GM12878 (cell line): ENCODE measurements at regions not wholly inside any gene's neighbourhood (a gene's known extent, or its start where the extent isn't known, plus 50 kb on each side); places are given as distances from the start of the nearest gene placed in this dataset.

Source experiments
- ATF7 ChIP-seq: fragments of 450-650 bp; IDR thresholded peaks from 2 replicates; pipeline ENCODE4 v1.6.1; 2016; ENCODE audit warnings: low read depth, mild to moderate bottlenecking
- BCL11A ChIP-seq: IDR thresholded peaks from 2 replicates; pipeline ENCODE4 v1.6.1; 2011; ENCODE audit warnings: low read depth, low read length
- BMI1 ChIP-seq: fragments of 450-650 bp; IDR thresholded peaks from 2 replicates; pipeline ENCODE4 v1.6.1; 2016; ENCODE audit warnings: mild to moderate bottlenecking, moderate library complexity, borderline replicate concordance
- FOXM1 ChIP-seq: IDR thresholded peaks from 2 replicates; pipeline ENCODE4 v1.6.1; 2012; ENCODE audit warnings: low read depth, mild to moderate bottlenecking, inconsistent platforms, low read length, moderate library complexity
- HCFC1 ChIP-seq: fragments of 150-350 bp; IDR thresholded peaks from 2 replicates; pipeline ENCODE4 v1.6.1; 2014; ENCODE audit warnings: low read length
- IKZF2 ChIP-seq, 2 experiments: fragments of 450-650 bp; IDR thresholded peaks; 2 replicates each; pipeline ENCODE4 v1.6.1; 2017; ENCODE audit warnings: mild to moderate bottlenecking in 2 of 2, moderate library complexity in 2 of 2
- MTA2 ChIP-seq: fragments of 450-650 bp; IDR thresholded peaks from 2 replicates; pipeline ENCODE4 v1.6.1; 2016; ENCODE audit warnings: low read depth, mild to moderate bottlenecking, moderate library complexity
- MYC ChIP-seq: IDR thresholded peaks from 2 replicates; pipeline ENCODE4 v1.6.1; 2011; ENCODE audit warnings: mild to moderate bottlenecking, low read length, moderate library complexity, inconsistent platforms; ENCODE audit not compliant: insufficient read depth, insufficient replicate concordance, insufficient read length, severe bottlenecking
- NFIC ChIP-seq: IDR thresholded peaks from 2 replicates; pipeline ENCODE4 v1.6.1; 2012; ENCODE audit warnings: low read depth, mild to moderate bottlenecking, inconsistent platforms, low read length, moderate library complexity
- RB1 ChIP-seq: fragments of 450-650 bp; formaldehyde crosslinking; IDR thresholded peaks from 2 replicates; pipeline ENCODE4 v1.6.1; 2017; ENCODE audit warnings: mild to moderate bottlenecking, borderline replicate concordance
- SMARCA5 ChIP-seq: fragments of 450-650 bp; IDR thresholded peaks from 2 replicates; pipeline ENCODE4 v1.6.1; 2017; ENCODE audit warnings: mild to moderate bottlenecking
- SRF ChIP-seq, 2 experiments: IDR thresholded peaks; 2 replicates each; pipeline ENCODE4 v1.6.1; 2011; ENCODE audit warnings: low read depth in 2 of 2, low read length in 2 of 2, mild to moderate bottlenecking in 1 of 2, moderate library complexity in 1 of 2
- TBL1XR1 ChIP-seq: IDR thresholded peaks from 2 replicates; pipeline ENCODE4 v1.6.1; 2012; ENCODE audit warnings: low read depth, low read length, improper control_type of control experiment
- TCF12 ChIP-seq: IDR thresholded peaks from 2 replicates; pipeline ENCODE4 v1.6.1; 2011; ENCODE audit warnings: low read depth, mild to moderate bottlenecking, low read length
- ZNF24 ChIP-seq: fragments of 450-650 bp; IDR thresholded peaks from 2 replicates; pipeline ENCODE4 v1.6.1; 2017; ENCODE audit warnings: antibody characterized with exemption, mild to moderate bottlenecking
- ZNF274 ChIP-seq: IDR thresholded peaks from one replicate; pipeline ENCODE4 v1.8.0; 2011; ENCODE audit not compliant: insufficient read length, insufficient read depth
- TF ChIP-seq, protein P1 (sequence below): IDR thresholded peaks from 2 replicates; pipeline ENCODE4 v1.6.1; 2011; ENCODE audit warnings: borderline replicate concordance, low read depth, mild to moderate bottlenecking, moderate library complexity, mixed read lengths, low read length; ENCODE audit not compliant: insufficient read depth; ENCODE audit errors: extremely low read length
- TF ChIP-seq, protein P2 (sequence below): fragments of 450-650 bp; IDR thresholded peaks from 2 replicates; pipeline ENCODE4 v1.6.1; 2016; ENCODE audit warnings: mild to moderate bottlenecking
- TF ChIP-seq, protein P3 (sequence below): fragments of 150-350 bp; IDR thresholded peaks from 2 replicates; pipeline ENCODE4 v1.6.1; 2016; ENCODE audit warnings: low read depth, low read length
- TF ChIP-seq, protein P4 (sequence below): fragments of 450-650 bp; conservative IDR thresholded peaks from 2 replicates; pipeline ENCODE4 v1.6.1; 2017; ENCODE audit warnings: mild to moderate bottlenecking, moderate library complexity
- TF ChIP-seq, protein P5 (sequence below): IDR thresholded peaks from 2 replicates; pipeline ENCODE4 v1.6.1; 2011; ENCODE audit warnings: low read depth, mild to moderate bottlenecking, low read length, moderate library complexity, borderline replicate concordance; ENCODE audit errors: extremely low read depth
- TF ChIP-seq, protein P6 (sequence below): IDR thresholded peaks from 2 replicates; pipeline ENCODE4 v1.6.1; 2011; ENCODE audit warnings: borderline replicate concordance, low read depth, mild to moderate bottlenecking, moderate library complexity, low read length; ENCODE audit not compliant: insufficient read depth, poor library complexity, severe bottlenecking

DNA sequence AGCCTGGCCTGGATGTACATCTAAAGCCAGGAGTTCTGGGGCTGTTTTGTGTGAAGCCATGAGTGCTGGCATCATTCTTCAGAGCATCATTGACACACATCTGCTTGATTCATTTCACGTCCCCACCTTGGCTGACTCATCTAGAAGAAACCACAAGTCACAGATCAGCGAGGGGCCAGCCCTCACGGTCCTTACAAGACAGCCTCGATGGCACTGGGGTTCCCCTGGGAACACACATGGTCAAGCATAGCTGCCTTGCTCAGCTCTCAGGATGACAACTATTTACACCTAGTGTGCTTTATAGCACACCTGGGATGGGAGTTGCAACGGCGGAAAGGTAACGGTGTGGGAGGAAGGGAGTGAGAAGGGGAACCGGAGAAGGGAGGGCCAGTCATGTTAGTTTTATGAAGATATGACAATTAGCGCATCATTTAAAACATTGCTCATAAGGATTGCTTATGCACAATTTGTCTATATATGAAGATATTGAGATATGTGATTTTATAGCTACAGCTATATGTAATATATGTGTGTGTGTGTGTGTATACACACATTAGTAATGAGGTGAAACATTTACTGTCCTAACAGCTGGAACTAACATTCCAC is 227.1 kb downstream of the RPLP1 start (continued):
- TF ChIP-seq, protein P1, sequence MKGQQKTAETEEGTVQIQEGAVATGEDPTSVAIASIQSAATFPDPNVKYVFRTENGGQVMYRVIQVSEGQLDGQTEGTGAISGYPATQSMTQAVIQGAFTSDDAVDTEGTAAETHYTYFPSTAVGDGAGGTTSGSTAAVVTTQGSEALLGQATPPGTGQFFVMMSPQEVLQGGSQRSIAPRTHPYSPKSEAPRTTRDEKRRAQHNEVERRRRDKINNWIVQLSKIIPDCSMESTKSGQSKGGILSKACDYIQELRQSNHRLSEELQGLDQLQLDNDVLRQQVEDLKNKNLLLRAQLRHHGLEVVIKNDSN: no peak
- TF ChIP-seq ATF7 (peak; percentile 90), BCL11A (peak; percentile 94), NFIC (peak; percentile 93), HCFC1 (no peak), ZNF24 (no peak), RB1 (peak; percentile 49; the same call in 1 of the 2 replicates), ZNF274 (no peak), FOXM1 (peak; percentile 84), SMARCA5 (no peak), BMI1 (peak; percentile 78), TCF12 (peak; percentile 89), MTA2 (peak; percentile 92), MYC (no peak), TBL1XR1 (peak; percentile 82), SRF (IDR thresholded peaks at IDR 0.05; ENCODE audit: low read depth in 2 of 2, low read length in 2 of 2) (peak in 1 of 2 experiments; percentile 59; a peak in 1 of 4 replicates), IKZF2 (IDR thresholded peaks at IDR 0.05) (peak; percentile 92 to 93)
- TF ChIP-seq, protein P2, sequence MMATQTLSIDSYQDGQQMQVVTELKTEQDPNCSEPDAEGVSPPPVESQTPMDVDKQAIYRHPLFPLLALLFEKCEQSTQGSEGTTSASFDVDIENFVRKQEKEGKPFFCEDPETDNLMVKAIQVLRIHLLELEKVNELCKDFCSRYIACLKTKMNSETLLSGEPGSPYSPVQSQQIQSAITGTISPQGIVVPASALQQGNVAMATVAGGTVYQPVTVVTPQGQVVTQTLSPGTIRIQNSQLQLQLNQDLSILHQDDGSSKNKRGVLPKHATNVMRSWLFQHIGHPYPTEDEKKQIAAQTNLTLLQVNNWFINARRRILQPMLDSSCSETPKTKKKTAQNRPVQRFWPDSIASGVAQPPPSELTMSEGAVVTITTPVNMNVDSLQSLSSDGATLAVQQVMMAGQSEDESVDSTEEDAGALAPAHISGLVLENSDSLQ: peak; percentile 60; the same call in 1 of the 2 replicates
- TF ChIP-seq, protein P3, sequence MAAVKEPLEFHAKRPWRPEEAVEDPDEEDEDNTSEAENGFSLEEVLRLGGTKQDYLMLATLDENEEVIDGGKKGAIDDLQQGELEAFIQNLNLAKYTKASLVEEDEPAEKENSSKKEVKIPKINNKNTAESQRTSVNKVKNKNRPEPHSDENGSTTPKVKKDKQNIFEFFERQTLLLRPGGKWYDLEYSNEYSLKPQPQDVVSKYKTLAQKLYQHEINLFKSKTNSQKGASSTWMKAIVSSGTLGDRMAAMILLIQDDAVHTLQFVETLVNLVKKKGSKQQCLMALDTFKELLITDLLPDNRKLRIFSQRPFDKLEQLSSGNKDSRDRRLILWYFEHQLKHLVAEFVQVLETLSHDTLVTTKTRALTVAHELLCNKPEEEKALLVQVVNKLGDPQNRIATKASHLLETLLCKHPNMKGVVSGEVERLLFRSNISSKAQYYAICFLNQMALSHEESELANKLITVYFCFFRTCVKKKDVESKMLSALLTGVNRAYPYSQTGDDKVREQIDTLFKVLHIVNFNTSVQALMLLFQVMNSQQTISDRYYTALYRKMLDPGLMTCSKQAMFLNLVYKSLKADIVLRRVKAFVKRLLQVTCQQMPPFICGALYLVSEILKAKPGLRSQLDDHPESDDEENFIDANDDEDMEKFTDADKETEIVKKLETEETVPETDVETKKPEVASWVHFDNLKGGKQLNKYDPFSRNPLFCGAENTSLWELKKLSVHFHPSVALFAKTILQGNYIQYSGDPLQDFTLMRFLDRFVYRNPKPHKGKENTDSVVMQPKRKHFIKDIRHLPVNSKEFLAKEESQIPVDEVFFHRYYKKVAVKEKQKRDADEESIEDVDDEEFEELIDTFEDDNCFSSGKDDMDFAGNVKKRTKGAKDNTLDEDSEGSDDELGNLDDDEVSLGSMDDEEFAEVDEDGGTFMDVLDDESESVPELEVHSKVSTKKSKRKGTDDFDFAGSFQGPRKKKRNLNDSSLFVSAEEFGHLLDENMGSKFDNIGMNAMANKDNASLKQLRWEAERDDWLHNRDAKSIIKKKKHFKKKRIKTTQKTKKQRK: no peak
- TF ChIP-seq, protein P4, sequence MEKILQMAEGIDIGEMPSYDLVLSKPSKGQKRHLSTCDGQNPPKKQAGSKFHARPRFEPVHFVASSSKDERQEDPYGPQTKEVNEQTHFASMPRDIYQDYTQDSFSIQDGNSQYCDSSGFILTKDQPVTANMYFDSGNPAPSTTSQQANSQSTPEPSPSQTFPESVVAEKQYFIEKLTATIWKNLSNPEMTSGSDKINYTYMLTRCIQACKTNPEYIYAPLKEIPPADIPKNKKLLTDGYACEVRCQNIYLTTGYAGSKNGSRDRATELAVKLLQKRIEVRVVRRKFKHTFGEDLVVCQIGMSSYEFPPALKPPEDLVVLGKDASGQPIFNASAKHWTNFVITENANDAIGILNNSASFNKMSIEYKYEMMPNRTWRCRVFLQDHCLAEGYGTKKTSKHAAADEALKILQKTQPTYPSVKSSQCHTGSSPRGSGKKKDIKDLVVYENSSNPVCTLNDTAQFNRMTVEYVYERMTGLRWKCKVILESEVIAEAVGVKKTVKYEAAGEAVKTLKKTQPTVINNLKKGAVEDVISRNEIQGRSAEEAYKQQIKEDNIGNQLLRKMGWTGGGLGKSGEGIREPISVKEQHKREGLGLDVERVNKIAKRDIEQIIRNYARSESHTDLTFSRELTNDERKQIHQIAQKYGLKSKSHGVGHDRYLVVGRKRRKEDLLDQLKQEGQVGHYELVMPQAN: no peak
- TF ChIP-seq, protein P5, sequence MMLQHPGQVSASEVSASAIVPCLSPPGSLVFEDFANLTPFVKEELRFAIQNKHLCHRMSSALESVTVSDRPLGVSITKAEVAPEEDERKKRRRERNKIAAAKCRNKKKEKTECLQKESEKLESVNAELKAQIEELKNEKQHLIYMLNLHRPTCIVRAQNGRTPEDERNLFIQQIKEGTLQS: no peak
- TF ChIP-seq, protein P6, sequence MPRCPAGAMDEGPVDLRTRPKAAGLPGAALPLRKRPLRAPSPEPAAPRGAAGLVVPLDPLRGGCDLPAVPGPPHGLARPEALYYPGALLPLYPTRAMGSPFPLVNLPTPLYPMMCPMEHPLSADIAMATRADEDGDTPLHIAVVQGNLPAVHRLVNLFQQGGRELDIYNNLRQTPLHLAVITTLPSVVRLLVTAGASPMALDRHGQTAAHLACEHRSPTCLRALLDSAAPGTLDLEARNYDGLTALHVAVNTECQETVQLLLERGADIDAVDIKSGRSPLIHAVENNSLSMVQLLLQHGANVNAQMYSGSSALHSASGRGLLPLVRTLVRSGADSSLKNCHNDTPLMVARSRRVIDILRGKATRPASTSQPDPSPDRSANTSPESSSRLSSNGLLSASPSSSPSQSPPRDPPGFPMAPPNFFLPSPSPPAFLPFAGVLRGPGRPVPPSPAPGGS: peak; percentile 83
